ENCODE measurements at regions not wholly inside any gene's neighbourhood (a gene's known extent, or its start where the extent isn't known, plus 50 kb on each side); places are given as distances from the start of the nearest gene placed in this dataset.
A peak's percentile ranks its signal among the peaks of the same experiment; 100 is the strongest.

- no peak for DNase-seq (ENCODE audit: low read depth)
Measured at GRCh38 chr1:118736322-118736721, 251.8 kb downstream of the TBX15 start.

- no peak for DNase-seq (ENCODE audit: low read depth)
Measured at GRCh38 chr1:118717893-118718292, 270.2 kb downstream of the TBX15 start.

- no peak for DNase-seq (ENCODE audit: low read depth)
Measured at GRCh38 chr1:118716775-118717174, 271.4 kb downstream of the TBX15 start.

GRCh38 chr1:118711356-118711755, 276.8 kb downstream of the TBX15 start:
- DNase-seq (ENCODE audit: low read depth), result no peak

- no peak for DNase-seq (ENCODE audit: low read depth)
Measured at GRCh38 chr1:118698911-118699310, 289.2 kb downstream of the TBX15 start.

- DNase-seq (ENCODE audit: low read depth), result no peak
Measured at GRCh38 chr1:118692143-118692542, 296.0 kb downstream of the TBX15 start.

DNA sequence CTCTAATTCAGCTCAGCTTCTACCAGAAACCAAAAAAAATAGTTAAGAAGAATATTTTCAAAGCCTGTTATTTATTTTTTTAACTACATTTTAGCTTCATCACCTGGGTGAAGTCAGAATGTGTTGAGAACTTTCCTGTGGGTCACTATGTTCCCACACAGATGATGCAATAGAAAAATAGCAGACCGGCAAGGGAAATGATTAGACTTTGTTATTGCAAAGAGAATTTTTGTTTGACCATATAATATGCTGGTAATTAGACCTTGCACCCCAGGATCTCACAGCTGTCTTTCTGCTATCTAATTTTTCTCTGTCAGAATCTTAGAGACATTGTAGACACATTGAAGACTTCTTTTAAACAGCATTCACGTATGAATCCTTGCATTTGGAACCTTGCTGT, 299.3 kb downstream of the TBX15 start:
- DNase-seq (ENCODE audit: low read depth), result peak; percentile 14

DNA sequence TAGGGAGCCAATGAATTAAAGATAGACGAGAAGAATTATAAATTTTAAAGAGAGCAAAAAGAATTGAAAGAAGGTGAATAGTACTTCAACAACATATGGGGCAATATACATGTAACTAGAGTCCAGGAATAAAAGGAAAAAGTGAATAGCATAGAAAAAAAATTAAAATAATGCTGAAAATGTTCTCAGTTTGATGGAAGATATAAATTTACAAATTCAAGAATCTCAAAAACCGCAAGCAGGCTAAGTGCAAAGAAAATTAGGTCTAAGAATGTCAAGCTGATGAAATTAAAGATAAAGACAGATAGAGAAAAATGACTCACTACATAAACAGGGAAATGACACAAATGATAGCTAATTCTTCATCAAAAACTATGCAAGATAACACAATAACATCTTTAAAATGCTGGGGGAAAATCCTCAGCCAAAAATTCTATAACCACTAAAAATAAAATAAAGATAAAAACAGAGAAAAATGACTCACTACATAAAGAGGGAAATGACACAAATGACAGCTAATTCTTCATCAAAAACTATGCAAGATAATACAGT, 326.3 kb downstream of the TBX15 start:
- no peak for DNase-seq (ENCODE audit: low read depth)

- DNase-seq (ENCODE audit: low read depth), result no peak
Measured at GRCh38 chr1:118660769-118661168, 327.4 kb downstream of the TBX15 start.

GRCh38 chr1:118659646-118660045, 328.5 kb downstream of the TBX15 start:
- DNase-seq (ENCODE audit: low read depth), result no peak

DNA sequence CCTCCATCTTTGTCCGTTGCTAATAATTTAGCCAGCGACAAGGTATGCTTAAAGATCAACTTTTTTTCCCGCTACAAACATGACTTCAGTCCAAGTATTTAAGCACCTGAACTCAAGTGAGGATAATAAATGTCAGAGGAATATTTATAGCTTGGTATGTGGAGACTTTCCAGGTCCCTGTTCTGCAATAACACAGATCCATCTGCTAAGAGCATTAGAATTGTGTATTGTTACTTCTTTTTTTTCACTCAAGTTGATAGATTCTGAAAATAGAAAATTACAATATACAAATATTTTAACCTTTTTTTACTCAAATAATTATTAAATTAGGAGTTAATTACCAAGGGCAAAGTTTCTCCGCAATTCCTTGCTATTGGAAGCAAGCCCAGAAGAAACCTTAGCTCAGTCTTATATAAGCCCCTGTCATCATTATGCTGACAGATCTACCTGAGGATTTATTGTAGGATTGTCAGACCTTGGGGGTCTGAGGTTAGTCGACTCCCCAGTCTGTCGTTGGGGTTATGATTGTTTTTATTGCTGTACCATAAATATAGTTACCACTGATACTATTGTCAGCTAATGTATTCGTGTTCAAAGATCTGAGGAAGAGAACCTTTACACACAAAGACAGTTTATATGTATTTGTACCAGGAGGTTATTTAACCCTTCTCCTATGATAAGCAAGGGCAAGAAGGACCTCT, 337.9 kb downstream of the TBX15 start:
- no peak for DNase-seq (ENCODE audit: low read depth)

DNA sequence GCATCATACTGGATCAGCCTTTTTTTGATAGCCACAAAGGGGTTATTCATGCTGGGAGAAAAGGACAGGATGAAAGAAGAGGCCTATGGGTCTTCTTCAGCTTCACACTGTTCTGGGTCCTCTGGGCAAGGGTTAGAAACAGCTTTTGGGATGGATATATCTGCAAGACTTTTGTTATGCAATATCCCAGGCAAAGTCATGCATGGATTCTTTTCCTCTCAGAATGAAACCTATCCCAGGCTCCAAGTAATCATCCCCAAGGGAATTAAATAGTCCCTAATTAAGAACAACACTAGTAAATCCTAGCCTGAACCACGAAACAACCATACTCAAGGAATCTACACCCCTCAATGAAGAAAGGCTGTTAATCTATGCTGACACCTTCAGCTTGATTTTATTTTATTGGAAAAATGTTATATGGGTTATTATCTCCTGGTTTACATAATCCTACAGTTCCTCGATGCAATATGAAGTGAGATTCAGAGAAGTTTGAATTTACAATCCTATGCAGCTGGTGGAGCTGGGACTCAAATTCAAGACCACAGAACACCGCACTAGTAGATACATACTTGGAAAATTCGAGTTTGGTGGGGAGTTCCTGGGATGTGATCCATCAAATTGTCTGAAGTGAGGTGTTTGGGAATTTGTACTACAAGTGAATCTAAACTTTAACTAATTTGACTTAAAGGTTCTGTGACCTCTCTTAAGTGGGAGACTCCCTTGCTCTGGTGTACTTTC, 338.6 kb downstream of the TBX15 start:
- no peak for DNase-seq (ENCODE audit: low read depth)

DNA sequence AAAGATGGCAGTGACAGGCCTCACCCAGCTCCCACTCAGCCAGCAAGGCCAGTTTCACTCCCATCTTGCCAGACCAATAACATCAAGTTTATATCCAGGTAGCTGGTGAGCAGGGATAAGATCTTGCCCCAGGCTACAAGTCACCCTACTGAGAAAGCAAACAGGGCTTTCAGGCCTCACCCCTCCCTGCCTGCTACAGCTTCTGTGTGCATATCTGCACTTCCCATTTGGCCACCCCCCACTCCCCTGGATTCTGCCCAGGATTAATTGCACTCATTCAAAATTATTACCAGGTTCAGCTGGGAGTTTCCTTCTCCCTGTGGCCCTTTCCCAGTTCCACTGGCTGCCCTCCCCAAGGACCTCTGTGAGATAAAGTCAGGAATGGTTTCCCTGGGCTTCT, 352.1 kb downstream of the TBX15 start:
- DNase-seq (ENCODE audit: low read depth), result no peak

DNA sequence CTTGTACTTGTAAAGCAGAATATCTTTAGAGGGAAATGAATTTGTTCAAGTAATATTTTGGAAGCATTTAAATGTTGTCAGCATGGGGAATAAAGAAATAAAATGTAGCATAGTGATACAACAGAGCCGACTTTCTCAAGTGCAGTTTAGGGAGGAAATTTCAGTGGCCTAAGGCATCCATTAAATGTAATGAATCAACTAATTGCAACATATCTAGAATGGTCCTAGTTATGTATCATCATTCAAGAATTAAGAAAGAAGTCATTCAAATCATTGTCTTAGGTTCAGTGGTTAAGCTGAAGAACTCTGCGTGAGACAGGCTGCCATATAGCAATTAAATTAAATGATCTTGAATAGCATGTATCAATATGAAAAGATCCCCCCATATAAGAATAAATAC, 360.7 kb downstream of the TBX15 start:
- DNase-seq (ENCODE audit: low read depth), result no peak

DNA sequence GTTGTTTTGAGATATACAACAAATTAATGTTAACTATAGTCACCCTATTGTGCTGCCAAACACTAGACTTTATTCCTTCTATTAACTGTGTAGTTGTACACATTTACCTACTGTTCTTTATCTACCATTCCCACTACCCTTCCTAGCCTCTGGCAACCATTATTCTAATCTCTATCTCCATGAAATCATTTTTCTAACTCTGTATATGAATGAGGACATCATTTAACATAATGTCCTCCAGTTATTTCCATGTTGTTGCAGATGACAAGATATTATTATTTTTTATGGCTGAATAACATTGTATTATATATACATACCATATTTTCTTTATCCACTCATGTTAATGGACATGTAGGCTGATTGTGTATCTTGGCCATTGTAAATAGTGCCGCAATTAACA, 366.3 kb downstream of the TBX15 start:
- DNase-seq (ENCODE audit: low read depth), result no peak

DNA sequence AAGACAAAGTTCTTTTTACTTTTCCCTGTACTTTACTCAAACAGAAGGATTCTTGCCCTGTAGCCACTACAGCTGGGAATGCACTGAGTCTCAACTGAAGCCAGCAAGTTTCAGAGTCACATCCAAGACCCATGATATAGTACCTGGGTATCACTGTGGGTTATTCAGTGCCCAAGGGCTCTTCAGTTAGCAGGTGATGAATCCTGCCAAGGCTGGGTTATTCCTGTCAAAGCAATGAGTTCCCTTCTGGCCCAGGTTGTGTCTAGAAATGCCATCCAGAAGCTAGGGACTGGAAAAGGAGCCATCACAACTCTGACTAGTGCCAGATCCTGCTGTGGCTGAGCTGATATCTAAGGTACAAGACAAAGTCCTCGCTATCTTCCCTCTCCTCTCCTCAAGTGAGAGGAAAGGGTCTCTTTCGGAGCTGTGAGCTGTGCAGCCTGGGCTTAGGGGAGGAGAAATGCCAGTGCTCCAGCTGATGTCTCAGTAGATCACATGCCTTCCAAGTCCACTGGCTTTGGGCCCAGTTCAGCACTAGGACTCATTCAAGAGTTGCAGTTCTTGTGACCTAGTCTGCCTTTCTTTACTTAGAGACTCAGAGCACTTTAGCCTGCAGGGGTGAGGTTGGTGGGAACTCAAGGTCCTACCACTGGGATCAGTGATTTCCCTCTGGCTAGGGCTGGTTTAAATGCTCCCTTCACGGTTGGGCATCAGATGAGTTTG, 369.4 kb downstream of the TBX15 start:
- no peak for DNase-seq (ENCODE audit: low read depth)

GRCh38 chr1:118617916-118618315, 370.2 kb downstream of the TBX15 start:
- DNase-seq (ENCODE audit: low read depth), result no peak

- DNase-seq (ENCODE audit: low read depth), result no peak
Measured at GRCh38 chr1:118615066-118615465, 373.1 kb downstream of the TBX15 start.

DNA sequence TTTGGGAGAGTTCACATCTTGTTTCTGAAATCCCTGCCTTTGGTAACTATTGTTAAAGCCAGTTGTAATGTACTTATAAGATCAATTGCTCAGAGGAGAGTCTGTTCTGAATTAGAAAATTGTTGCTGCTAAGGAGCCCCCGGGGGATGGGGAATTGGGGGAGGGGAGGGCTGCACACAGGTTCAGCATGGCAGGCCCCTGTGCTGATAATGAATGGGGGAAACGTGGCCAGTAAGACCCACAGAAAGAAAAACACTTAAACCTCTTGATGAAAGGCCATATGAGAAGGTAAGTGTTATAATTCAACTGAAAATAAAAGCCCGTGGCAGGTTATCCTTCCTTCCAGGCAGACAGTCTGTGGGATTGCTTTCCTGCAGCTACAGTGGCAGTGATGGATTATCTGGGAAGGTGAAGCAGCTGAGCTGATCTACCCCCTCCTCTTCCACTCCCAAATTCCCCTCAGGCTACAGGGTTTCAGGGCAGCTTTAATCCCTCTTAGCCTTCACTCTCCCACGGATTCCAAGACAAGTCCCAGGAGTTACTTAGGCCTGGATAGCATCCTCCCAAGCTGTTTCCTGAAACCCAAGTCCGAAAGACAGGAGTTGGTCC, 398.8 kb downstream of the TBX15 start:
- DNase-seq (ENCODE audit: low read depth), result no peak

DNA sequence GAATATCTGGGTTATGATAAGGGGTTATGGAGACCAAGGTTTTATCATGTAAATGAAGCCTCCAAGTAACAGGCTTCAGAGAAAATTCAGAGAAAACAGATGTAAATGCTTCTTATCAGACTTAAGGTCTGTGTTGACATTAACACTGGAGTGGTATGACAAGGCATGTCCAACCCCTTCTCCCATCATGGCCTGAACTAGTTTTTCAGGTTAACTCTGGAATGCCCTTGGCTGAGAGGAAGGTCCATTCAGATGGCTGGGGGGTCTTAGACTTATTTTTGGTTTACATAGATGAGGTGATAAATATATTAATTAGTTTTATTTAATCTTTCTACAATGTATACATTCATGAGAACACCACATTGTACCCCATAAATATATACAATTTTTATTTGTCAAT, 399.6 kb downstream of the TBX15 start:
- no peak for DNase-seq (ENCODE audit: low read depth)

GRCh38 chr1:118578276-118578675, 393.2 kb upstream of the SPAG17 start:
- DNase-seq (ENCODE audit: low read depth), result no peak

- DNase-seq (ENCODE audit: low read depth), result no peak
Measured at GRCh38 chr1:118575060-118575459, 390.0 kb upstream of the SPAG17 start.

All from LHCN-M2 (cell line).